ENCODE measurements at regions not wholly inside any gene's neighbourhood (a gene's known extent, or its start where the extent isn't known, plus 50 kb on each side); places are given as distances from the start of the nearest gene placed in this dataset.

DNA sequence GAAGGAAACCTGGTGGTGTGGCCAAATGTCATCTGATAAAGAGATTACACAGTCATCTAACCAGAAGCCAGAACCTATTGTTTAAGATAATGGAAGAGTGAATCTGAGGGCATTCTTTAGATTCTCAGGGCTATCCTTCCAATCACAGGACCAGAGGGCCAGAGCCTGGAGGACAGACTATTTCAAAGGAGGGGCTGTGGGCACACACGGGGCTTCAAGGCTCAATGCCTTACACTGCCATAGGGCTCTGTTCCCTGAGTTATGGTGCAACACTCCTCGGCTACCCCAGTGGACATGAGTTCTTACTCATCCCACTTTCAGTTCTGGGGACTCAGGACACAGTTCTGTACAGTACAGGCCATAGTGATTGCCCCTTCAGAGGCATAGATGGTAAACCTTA, 343.9 kb upstream of the ALCAM start:
- DNase-seq (ENCODE audit: low spot score): no peak

DNA sequence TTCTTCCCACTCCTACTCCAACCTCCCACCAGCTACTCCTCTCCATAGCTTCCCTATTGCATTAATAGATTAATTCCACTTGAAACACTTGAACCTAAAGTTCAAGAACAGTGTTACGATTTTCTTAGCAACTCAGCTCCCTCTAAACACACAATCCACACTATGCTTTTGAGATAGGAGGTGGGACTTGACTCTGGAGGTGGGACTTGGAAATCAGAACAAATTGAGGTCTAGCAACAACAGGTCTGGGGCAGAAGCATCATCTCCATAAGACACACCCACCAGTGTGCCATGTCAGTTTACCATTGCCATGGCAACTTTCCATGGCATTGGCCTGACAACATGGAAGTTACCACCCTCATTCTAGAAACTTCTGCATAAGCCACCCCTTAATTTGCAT, 336.5 kb upstream of the ALCAM start:
- DNase-seq (ENCODE audit: low spot score): no peak

DNA sequence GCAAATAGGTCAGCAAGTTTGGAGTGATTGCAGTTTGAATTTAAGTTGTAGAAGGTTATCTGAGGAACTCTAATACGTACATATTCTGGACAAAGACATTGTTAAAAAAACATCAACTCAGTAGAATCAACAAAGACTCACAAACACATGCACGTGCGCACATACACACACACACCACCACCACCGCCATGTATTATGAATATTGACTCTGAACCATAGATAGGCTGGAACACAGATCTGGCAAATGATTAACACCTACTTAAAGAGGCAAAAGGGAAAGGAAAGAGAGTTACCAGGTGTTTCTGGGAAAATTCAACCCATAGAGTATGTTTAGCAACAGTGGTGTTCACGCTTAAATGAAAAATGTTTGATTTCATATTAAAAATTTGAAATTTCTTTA, 334.2 kb upstream of the ALCAM start:
- DNase-seq (ENCODE audit: low spot score): no peak

GRCh38 chr3:105033081-105033480, 333.6 kb upstream of the ALCAM start:
- no peak for DNase-seq (ENCODE audit: low spot score)

DNA sequence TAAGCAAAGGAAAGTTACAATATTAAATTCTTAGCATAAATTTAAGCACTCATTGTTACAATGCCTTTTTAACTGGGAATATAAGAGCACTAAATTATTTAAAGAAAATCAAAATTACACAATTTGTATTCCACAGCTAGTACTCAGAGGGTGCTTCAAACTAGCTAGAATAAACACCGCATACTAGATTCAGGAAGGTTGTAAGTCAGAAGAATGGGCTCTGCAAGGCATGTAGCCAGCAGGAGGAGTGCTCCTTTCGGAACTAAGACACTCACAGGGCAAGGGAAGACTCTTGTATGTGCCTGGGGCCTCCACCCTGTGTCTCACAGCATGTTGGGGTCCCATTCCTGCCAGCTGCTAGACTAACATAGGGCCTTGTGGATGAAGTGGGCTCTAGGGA, 327.7 kb upstream of the ALCAM start:
- no peak for DNase-seq (ENCODE audit: low spot score)

DNA sequence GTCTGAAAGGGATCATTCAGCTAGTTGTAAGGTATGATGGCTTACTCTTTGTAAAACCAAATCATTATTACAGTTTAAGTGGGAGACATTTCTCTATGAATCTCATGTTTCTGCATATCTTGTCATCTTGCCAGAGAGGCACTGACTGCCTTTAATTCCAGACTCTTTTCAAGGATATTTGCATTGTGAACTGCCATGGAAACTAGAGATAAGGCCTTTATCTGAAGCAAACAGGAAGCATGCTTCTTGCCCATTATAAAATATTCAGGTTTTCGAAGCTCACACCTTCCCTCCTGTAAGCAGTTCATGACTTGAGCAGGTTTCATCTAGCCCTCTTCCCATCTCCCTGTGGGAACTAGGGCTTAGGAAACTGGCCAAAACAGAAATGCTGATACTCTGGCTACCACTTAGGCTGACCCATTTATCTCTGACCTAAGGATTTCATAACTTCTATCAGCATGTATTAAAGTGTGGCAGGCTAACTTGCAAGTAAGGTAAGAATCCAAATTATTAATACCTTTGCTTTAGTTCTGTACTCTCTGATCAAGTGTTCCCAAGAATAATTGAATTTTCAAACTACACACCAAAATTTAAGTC, 326.6 kb upstream of the ALCAM start:
- no peak for DNase-seq (ENCODE audit: low spot score)

- DNase-seq (ENCODE audit: low spot score): no peak
These were observed 324.1 kb upstream of the ALCAM start for GRCh38 chr3:105042586-105042985.

DNA sequence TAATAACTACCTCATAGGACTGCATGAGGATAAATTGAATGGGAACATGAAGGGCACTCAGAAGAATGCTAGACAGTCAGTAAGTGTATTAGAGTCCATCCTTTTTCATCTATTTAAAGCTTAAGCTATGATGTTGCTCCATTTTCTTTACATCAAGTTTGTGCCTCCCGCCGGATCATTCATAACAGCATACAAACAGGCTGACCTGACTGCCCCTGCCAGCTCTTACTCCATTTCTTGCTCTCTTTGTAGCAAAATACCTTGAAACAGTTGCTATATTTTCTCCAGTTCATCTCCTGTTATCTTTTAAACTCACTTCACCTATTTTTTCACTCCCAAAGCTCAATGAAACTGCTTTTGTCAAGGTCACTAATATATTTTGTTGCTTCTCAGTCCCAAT, 315.6 kb upstream of the ALCAM start:
- DNase-seq (ENCODE audit: low spot score): no peak

- no peak for DNase-seq (ENCODE audit: low spot score)
These were observed 314.7 kb upstream of the ALCAM start for GRCh38 chr3:105051972-105052371.

GRCh38 chr3:105062853-105063252, 303.9 kb upstream of the ALCAM start:
- no peak for DNase-seq (ENCODE audit: low spot score)

DNA sequence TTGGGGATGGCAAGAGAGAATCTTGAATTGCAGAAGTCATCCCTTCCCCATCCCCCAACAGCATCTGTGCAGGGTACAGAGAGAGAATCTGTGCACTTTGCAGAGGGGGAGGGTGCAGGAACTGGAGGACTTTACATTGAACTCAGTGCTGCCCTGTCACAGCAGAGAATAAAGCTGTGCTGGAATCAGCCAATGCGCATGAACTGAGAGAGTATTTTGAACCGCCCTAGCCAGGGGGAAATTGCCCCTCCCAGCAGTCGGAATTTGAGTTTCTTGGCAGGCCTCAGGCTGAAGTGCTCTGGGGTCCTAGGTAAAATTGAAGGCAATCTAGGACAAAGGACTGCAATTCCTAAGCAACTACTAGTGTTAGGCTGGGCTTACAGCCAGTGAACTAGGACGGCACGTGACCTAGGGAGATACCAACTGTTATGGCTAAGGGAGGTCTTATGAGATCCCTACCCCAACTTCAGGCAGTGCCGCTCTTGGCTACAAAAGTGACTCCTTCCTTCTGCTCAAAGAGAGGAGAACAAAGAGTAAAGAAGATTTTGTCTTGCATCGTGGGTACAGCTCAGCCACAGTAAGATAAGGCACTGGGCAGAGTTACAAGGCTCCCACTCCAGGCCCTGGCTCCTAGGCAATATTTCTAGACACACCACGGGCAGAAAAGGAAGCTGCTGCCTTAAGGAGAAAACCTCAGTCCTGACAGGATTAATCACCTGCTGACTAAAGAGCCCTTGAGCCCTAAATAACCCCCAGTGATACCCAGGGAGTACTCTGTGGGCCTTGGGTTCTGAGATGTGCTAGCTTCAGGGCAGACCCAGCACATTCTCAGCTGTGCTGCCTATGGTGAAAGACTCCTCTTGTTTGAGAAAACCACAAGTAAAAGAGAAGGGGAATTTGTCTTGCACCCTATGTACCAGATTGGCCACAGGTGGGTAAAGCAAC, 300.5 kb upstream of the ALCAM start:
- DNase-seq (ENCODE audit: low spot score): no peak

- no peak for DNase-seq (ENCODE audit: low spot score)
These were observed 299.3 kb upstream of the ALCAM start for GRCh38 chr3:105067361-105067760.

DNA sequence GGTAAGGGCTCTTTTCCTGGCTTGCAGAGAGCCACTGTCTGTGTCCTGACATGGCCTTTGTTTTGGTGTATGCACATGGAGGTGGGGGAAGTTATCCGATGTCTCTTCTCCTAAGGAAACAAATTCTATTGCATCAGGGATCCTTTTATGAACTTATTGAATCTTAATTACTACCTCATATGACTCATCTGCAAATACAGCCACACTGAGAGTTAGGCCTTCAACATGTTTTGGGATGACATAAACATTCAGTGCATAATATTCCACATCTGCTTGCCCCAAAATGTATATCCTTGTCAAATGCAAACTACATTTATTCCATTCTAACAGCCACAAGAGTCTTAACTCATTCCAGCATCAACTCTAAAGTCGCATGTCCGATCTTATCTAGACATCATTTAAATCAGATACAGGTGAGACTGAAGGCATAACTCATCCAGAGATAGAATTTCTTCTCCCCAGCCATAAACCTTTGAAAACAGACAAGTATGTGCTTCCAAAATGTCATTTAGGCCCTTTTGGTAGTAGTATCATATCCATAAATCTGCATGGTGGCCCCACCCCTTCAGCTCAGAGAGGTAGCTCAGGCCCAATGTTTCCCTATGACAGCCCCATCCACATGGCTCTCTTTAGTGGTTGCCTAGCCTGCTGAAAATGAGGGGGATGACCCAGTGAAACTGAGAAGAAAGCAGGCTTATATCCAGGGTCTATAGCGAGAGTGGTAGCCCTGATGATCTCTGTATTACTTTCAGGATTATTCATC, 289.5 kb upstream of the ALCAM start:
- DNase-seq (ENCODE audit: low spot score): no peak

- no peak for DNase-seq (ENCODE audit: low spot score)
These were observed 282.8 kb upstream of the ALCAM start for GRCh38 chr3:105083945-105084344.

DNA sequence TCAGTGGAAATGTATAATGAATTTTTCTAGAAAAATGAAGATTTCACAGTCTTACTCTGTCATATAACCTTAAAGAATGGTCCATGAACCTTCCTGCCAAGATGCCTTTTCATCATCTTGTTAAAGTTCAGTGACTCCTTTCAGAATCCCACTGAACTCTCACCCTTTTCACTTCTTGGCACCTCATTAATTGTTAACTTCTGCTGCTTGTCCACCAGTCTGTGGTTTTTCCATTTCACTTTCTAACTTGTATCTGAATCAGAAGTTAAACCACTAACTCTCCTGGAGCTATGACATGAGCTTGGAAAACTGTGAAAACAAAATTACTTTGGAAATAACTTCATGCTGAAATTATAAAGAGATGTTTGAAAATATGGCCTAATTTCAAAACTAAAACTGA, 281.2 kb upstream of the ALCAM start:
- DNase-seq (ENCODE audit: low spot score): no peak

- DNase-seq (ENCODE audit: low spot score): no peak
These were observed 273.1 kb upstream of the ALCAM start for GRCh38 chr3:105093371-105094252.

GRCh38 chr3:105094588-105094987, 272.1 kb upstream of the ALCAM start:
- DNase-seq (ENCODE audit: low spot score): no peak

DNA sequence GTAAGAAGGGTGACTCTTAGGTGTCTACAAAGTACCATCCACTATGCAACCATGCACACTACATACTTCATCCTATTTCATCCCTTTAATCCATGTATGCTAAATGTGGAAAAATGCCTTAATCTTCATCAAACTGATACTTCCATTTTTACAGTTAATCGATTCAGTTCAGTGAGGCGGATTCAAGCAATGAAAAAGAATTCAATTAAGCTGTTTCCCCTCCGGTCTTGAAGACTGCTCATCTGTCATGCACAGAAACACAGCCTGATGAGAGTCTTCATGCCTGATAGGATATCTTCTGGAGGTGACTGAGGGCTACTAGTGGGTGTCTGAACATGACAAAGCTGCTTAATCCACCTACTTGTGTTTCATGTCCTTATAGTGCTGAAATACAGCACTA, 270.6 kb upstream of the ALCAM start:
- no peak for DNase-seq (ENCODE audit: low spot score)

DNA sequence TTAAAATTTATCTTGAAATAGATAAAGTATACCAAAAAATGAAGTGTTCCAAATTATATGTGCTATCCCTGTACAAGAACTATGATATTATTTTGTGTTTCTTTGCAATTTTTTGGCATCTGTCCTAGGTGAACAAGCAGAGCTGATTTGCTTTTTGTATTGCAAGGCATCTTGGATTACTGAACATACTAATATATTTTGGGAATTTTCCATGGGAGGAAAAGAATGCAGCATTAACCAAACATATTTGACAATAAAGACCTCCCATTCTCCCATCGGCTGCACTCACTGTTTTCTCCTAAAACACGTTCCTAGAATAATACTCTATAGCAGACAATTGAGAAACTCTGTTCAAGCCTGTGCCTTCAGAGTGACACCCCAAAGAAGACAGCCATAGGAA, 265.1 kb upstream of the ALCAM start:
- no peak for DNase-seq (ENCODE audit: low spot score)

- no peak for DNase-seq (ENCODE audit: low spot score)
These were observed 263.6 kb upstream of the ALCAM start for GRCh38 chr3:105103139-105103538.

DNA sequence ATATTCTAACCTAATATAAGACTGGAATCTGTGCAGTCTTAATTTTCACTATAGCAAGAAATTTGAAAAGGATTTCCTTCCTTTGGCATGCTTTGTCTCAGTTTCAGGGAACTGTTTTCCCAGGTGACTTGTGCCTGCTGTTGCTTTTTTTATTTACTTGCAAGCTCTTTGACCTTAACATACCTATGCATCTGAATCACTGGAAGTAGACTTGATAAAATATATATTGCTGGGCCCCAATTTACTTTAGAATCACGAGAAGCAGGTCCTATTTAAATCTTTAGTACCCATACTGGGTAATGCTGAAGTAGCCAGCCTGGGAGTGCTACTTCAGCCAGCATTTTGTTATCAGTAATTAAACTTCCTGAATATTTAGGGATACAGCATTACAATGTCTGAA, 257.9 kb upstream of the ALCAM start:
- no peak for DNase-seq (ENCODE audit: low spot score)

DNA sequence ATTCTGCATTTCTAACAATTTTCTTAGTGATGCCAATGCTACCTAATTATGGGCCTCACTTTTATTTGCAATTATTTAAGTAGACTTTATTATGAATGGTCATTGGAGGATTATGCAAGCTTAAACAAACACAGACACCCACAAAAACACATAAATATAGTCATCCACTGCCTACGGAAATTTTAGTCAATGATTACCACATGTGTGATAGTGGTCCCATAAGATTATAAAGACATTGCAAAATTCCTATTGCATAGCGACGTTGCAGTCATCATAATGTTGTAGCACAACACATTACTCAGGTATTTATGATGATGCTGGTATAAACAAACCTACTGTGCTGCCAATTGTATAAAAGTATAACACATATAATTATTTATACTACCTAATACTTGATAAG, 247.8 kb upstream of the ALCAM start:
- DNase-seq (ENCODE audit: low spot score): no peak
